Activated B cell treated with CpG ODN at 0.5 μM for 24 hours (primary cell): ENCODE measurements at regions not wholly inside any gene's neighbourhood (a gene's known extent, or its start where the extent isn't known, plus 50 kb on each side); places are given as distances from the start of the nearest gene placed in this dataset.

Experiments used
- ATAC-seq: fragments of 200-7000 bp; cut with Tn5 transposase; one replicate; pipeline ENCODE4 v1.10.0; 2021; ENCODE audit warnings: low read depth, mild to moderate bottlenecking, moderate library complexity
- CTCF ChIA-PET: fragments of 350-600 bp; sonication (Branson Sonifier 250); formaldehyde crosslinking; loops from one replicate; lab custom pipeline; 2021; ENCODE audit warnings: antibody characterized with exemption; lab: Charles Lee
- POLR2A ChIA-PET: fragments of 350-600 bp; sonication (Branson Sonifier 250); formaldehyde crosslinking; loops from one replicate; lab custom pipeline; 2021; ENCODE audit warnings: antibody characterized with exemption; lab: Charles Lee
- DNase-seq: peaks from one replicate; pipeline ENCODE4 v3.0.0; 2022
- H3K27ac Mint-ChIP-seq: one replicate; pipeline ENCODE4 v1.8.0; 2020; ENCODE audit warnings: mixed read lengths
- H3K27me3 Mint-ChIP-seq: one replicate; pipeline ENCODE4 v1.8.0; 2021; ENCODE audit warnings: mixed read lengths
- H3K36me3 Mint-ChIP-seq: one replicate; pipeline ENCODE4 v1.8.0; 2021; ENCODE audit warnings: low read depth, mixed read lengths
- H3K4me1 Mint-ChIP-seq: one replicate; pipeline ENCODE4 v1.8.0; 2021; ENCODE audit warnings: mixed read lengths
- H3K4me3 Mint-ChIP-seq: one replicate; pipeline ENCODE4 v1.8.0; 2020; ENCODE audit warnings: mild to moderate bottlenecking, mixed read lengths
- H3K9me3 Mint-ChIP-seq: one replicate; pipeline ENCODE4 v1.8.0; 2020; ENCODE audit warnings: mixed read lengths
- CTCF ChIP-seq: fragments of 200-600 bp; IDR thresholded peaks from one replicate; pipeline ENCODE4 v1.8.0; 2022; ENCODE audit warnings: antibody characterized with exemption, mild to moderate bottlenecking
- intact Hi-C: fragments of 100-400 bp; cut with micrococcal nuclease; formaldehyde crosslinking; loops from one replicate; pipeline ENCODE4 v1.15.1; 2024

GRCh38 chr4:137635601-137636000, 103.3 kb upstream of the PCDH18 start:
- no peak for ATAC-seq
- Mint-ChIP-seq H3K9me3 (no peaks in the 10 kb centered on the region), H3K36me3 (no peaks in the 10 kb centered on the region), H3K4me1 (no peaks in the 10 kb centered on the region), H3K27me3 (no peaks in the 10 kb centered on the region), H3K27ac (no peak overlapping the region), H3K4me3 (no peak overlapping the region)
- intact Hi-C loops = no loop called here
- ChIA-PET POLR2A (no interaction called here), CTCF (no interaction called here)
- TF ChIP-seq CTCF = no peak
- DNase-seq = no peak

DNA sequence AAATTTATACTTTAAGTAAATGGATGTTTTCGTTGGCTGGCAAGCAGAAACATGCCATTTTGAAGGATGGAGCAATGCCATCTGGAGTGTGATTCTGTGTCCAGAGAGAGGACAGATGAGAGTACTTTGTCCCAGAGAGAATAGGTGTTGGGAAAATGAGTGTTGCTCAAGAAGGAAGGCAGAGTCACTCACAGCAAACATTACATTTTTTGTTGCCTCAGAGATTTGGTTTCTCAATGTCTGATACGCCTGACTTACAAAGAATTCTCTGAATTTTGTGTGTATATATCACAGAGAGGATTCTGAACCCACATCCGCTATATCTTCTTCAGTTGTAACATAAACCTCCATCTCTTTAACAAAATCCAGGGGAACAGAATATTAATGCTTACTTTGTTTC, 102.8 kb upstream of the PCDH18 start:
- no peaks in the 10 kb centered on the region for H3K27me3 Mint-ChIP-seq
- H3K4me3 Mint-ChIP-seq = no peak overlapping the region
- no peak for TF ChIP-seq CTCF
- H3K9me3 Mint-ChIP-seq = no peaks in the 10 kb centered on the region
- no peaks in the 10 kb centered on the region for H3K36me3 Mint-ChIP-seq
- DNase-seq (no peak), ATAC-seq (no peak)
- no peak overlapping the region for H3K27ac Mint-ChIP-seq
- CTCF ChIA-PET = no interaction called here
- intact Hi-C loops = no loop called here
- POLR2A ChIA-PET = no interaction called here
- H3K4me1 Mint-ChIP-seq = no peaks in the 10 kb centered on the region

DNA sequence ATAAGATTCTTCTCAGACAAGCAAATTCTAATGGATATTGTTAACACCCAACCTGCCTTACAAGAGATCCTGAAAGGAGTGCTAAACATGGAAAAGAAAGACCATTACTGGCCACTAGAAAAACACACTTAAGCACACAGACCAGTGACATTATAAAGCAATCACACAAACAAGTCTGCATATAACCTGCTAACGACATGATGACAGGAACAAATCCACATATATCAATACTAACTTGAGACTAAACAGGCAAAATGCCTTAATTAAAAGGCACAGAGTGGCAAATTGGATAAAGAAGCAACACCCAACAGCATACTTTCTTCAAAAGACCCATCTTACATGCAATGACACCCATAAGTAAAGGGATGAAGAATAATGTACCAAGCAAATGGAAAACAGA, 100.5 kb upstream of the PCDH18 start:
- no peak for ATAC-seq
- Mint-ChIP-seq H3K27ac (no peak overlapping the region), H3K4me3 (no peak overlapping the region), H3K27me3 (no peaks in the 10 kb centered on the region), H3K4me1 (no peaks in the 10 kb centered on the region), H3K9me3 (no peaks in the 10 kb centered on the region), H3K36me3 (no peaks in the 10 kb centered on the region)
- POLR2A ChIA-PET = no interaction called here
- CTCF ChIA-PET = no interaction called here
- no peak for DNase-seq
- TF ChIP-seq CTCF = no peak
- intact Hi-C loops = no loop called here

DNA sequence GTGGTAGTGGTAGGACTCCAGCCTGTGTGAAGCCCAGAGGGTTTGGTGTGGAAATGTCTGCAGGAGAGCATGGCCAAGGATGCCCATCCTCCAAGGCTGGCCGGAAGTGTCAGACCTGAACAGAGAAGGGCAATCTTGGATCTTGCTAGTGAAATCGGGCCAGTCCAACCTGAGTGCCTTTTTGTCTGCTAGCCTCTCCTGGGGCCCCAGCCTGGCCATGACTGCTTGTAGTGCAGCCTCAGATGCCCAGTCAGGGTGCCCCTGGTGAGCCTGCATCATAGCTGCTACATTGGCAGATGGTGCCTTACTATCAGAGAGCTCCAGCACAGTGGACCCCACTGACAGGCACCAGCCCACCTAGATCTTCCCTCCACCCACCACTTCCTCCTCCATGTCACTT, 99.3 kb upstream of the PCDH18 start:
- POLR2A ChIA-PET = no interaction called here
- no peaks in the 10 kb centered on the region for H3K36me3 Mint-ChIP-seq
- no peaks in the 10 kb centered on the region for H3K27me3 Mint-ChIP-seq
- no peak for ATAC-seq
- H3K4me3 Mint-ChIP-seq = no peak overlapping the region
- H3K4me1 Mint-ChIP-seq = no peaks in the 10 kb centered on the region
- no peak for DNase-seq
- intact Hi-C loops = no loop called here
- no peak for TF ChIP-seq CTCF
- H3K9me3 Mint-ChIP-seq = no peaks in the 10 kb centered on the region
- CTCF ChIA-PET = no interaction called here
- H3K27ac Mint-ChIP-seq = no peak overlapping the region

- intact Hi-C loops = no loop called here
- Mint-ChIP-seq H3K9me3 (no peaks in the 10 kb centered on the region), H3K36me3 (no peaks in the 10 kb centered on the region), H3K4me3 (no peak overlapping the region), H3K27ac (no peak overlapping the region), H3K27me3 (no peaks in the 10 kb centered on the region), H3K4me1 (no peaks in the 10 kb centered on the region)
- TF ChIP-seq CTCF = no peak
- POLR2A ChIA-PET = no interaction called here
- DNase-seq (no peak), ATAC-seq (no peak)
- CTCF ChIA-PET = no interaction called here
Measured at GRCh38 chr4:137630252-137630651, 98.0 kb upstream of the PCDH18 start.
